SK-N-SH treated with all-trans-retinoic acid at 6 μM for 48 hours (cell line): ENCODE measurements at regions not wholly inside any gene's neighbourhood (a gene's known extent, or its start where the extent isn't known, plus 50 kb on each side); places are given as distances from the start of the nearest gene placed in this dataset.

Experiments
- ATAC-seq: fragments of 200-7000 bp; cut with Tn5 transposase; 3 replicates; pipeline ENCODE4 v1.9.1; 2020; ENCODE audit warnings: mild to moderate bottlenecking, moderate library complexity
- ARNTL ChIP-seq: fragments of 450-650 bp; formaldehyde crosslinking; IDR thresholded peaks from 2 replicates; pipeline ENCODE4 v1.5.0; 2020; ENCODE audit warnings: low read depth, mild to moderate bottlenecking, moderate library complexity, borderline replicate concordance
- BACH2 ChIP-seq: fragments of 250-450 bp; sonication (Bioruptor Pico); IDR thresholded peaks from 2 replicates; pipeline ENCODE4 v1.9.0; 2021; ENCODE audit warnings: mild to moderate bottlenecking, borderline replicate concordance
- CSDC2 ChIP-seq: fragments of 250-450 bp; sonication (Bioruptor Pico); IDR thresholded peaks from 2 replicates; pipeline ENCODE4 v1.5.0; 2020; ENCODE audit warnings: mild to moderate bottlenecking, moderate library complexity
- ESRRG ChIP-seq: fragments of 250-450 bp; sonication (Bioruptor Pico); IDR thresholded peaks from 2 replicates; pipeline ENCODE4 v1.6.1; 2021; ENCODE audit warnings: mild to moderate bottlenecking
- GLIS3 ChIP-seq: fragments of 250-450 bp; sonication (Bioruptor Pico); IDR thresholded peaks from 2 replicates; pipeline ENCODE4 v1.5.0; 2020; ENCODE audit warnings: mild to moderate bottlenecking, moderate library complexity
- OSR1 ChIP-seq: fragments of 250-450 bp; sonication (Bioruptor Pico); IDR thresholded peaks from 2 replicates; pipeline ENCODE4 v1.8.0; 2022; ENCODE audit warnings: moderate library complexity, mild to moderate bottlenecking, inconsistent platforms
- PPARA ChIP-seq: fragments of 250-450 bp; sonication (Bioruptor Pico); IDR thresholded peaks from 2 replicates; pipeline ENCODE4 v1.5.0; 2020; ENCODE audit warnings: mild to moderate bottlenecking, borderline replicate concordance
- RARB ChIP-seq: fragments of 250-450 bp; sonication (Bioruptor Pico); IDR thresholded peaks from 2 replicates; pipeline ENCODE4 v1.8.0; 2021; ENCODE audit warnings: mild to moderate bottlenecking, moderate library complexity
- TCF4 ChIP-seq: fragments of 250-450 bp; sonication (Bioruptor Pico); IDR thresholded peaks from 2 replicates; pipeline ENCODE4 v1.8.0; 2021; ENCODE audit warnings: mild to moderate bottlenecking, moderate library complexity, borderline replicate concordance
- TOX ChIP-seq: fragments of 250-450 bp; sonication (Bioruptor Pico); IDR thresholded peaks from 2 replicates; pipeline ENCODE4 v1.8.0; 2021; ENCODE audit warnings: mild to moderate bottlenecking, moderate library complexity, borderline replicate concordance
- ZFP3 ChIP-seq: fragments of 250-450 bp; sonication (Bioruptor Pico); IDR thresholded peaks from 2 replicates; pipeline ENCODE4 v1.5.0; 2020; ENCODE audit warnings: mild to moderate bottlenecking, moderate library complexity
- ZNF70 ChIP-seq: fragments of 450-650 bp; formaldehyde crosslinking; IDR thresholded peaks from 2 replicates; pipeline ENCODE4 v1.5.0; 2020; ENCODE audit warnings: mild to moderate bottlenecking, moderate library complexity
- TF ChIP-seq, protein P1 (sequence below): fragments of 250-450 bp; sonication (Bioruptor Pico); IDR thresholded peaks from 2 replicates; pipeline ENCODE4 v1.5.1; 2021; ENCODE audit warnings: mild to moderate bottlenecking, moderate library complexity
- TF ChIP-seq, protein P2 (sequence below): fragments of 250-450 bp; sonication (Bioruptor Pico); IDR thresholded peaks from 2 replicates; pipeline ENCODE4 v1.5.1; 2020; ENCODE audit warnings: low read depth, mild to moderate bottlenecking, moderate library complexity
- TF ChIP-seq, protein P3 (sequence below): fragments of 250-450 bp; sonication (Bioruptor Pico); IDR thresholded peaks from 2 replicates; pipeline ENCODE4 v1.8.0; 2021; ENCODE audit warnings: low read depth, mild to moderate bottlenecking, moderate library complexity, borderline replicate concordance
- TF ChIP-seq, protein P4 (sequence below): fragments of 250-450 bp; sonication (Bioruptor Pico); IDR thresholded peaks from 2 replicates; pipeline ENCODE4 v1.5.0; 2020; ENCODE audit warnings: mild to moderate bottlenecking, moderate library complexity

DNA sequence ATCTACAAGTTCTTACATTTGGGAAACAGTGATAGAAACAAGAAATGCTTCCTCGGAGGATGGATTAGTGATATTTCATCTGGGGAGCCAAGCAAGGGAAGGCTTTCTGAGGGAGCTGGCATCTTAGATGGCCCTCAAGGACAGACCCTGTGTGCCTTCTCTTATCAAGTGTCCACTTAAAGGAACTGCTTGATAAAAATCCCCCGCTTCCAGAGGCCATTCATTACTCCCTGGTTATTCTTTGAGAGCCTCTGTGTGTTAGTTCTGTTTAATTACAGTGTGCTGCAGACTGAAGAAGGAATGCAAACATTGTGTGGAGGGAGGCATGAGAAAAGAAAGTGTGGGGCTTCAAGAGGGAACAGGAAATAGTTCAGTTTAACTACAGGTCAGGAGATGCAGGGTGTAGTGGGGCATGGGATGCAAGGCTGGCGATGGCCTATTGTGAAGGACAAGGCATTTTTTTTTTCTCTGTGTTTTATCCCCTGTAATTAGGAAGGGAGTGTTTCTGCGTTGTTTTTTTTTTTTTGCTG lies 145.4 kb downstream of the SNX10 start (continued):
- TF ChIP-seq, protein P1, sequence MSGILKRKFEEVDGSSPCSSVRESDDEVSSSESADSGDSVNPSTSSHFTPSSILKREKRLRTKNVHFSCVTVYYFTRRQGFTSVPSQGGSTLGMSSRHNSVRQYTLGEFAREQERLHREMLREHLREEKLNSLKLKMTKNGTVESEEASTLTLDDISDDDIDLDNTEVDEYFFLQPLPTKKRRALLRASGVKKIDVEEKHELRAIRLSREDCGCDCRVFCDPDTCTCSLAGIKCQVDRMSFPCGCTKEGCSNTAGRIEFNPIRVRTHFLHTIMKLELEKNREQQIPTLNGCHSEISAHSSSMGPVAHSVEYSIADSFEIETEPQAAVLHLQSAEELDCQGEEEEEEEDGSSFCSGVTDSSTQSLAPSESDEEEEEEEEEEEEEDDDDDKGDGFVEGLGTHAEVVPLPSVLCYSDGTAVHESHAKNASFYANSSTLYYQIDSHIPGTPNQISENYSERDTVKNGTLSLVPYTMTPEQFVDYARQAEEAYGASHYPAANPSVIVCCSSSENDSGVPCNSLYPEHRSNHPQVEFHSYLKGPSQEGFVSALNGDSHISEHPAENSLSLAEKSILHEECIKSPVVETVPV (CRISPR knock-in tag) = no peak

DNA sequence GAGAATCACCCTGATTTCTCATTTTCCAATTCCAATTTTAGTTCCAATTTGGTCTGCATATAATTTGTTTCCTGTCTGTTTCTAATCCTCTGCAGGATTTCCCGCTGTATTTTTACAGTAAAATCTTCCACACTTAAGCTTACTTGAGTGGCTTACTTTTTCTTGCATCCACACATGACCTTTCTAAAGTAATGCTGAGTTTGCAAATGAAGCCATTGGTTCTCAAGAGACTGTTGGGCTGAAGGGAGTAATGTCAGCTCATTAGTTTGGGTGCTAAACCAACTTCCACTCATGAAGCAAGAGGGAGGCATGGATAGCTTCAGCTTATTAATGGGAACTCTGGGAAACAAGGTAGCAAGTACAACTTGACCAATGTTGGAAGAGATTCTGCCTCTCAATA lies 146.4 kb downstream of the SNX10 start:
- ATAC-seq = no peak
- TF ChIP-seq, protein P2, sequence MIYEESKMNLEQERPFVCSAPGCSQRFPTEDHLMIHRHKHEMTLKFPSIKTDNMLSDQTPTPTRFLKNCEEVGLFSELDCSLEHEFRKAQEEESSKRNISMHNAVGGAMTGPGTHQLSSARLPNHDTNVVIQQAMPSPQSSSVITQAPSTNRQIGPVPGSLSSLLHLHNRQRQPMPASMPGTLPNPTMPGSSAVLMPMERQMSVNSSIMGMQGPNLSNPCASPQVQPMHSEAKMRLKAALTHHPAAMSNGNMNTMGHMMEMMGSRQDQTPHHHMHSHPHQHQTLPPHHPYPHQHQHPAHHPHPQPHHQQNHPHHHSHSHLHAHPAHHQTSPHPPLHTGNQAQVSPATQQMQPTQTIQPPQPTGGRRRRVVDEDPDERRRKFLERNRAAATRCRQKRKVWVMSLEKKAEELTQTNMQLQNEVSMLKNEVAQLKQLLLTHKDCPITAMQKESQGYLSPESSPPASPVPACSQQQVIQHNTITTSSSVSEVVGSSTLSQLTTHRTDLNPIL (CRISPR knock-in tag) = no peak
- TF ChIP-seq GLIS3 (no peak), OSR1 (no peak), ZNF70 (no peak)

DNA sequence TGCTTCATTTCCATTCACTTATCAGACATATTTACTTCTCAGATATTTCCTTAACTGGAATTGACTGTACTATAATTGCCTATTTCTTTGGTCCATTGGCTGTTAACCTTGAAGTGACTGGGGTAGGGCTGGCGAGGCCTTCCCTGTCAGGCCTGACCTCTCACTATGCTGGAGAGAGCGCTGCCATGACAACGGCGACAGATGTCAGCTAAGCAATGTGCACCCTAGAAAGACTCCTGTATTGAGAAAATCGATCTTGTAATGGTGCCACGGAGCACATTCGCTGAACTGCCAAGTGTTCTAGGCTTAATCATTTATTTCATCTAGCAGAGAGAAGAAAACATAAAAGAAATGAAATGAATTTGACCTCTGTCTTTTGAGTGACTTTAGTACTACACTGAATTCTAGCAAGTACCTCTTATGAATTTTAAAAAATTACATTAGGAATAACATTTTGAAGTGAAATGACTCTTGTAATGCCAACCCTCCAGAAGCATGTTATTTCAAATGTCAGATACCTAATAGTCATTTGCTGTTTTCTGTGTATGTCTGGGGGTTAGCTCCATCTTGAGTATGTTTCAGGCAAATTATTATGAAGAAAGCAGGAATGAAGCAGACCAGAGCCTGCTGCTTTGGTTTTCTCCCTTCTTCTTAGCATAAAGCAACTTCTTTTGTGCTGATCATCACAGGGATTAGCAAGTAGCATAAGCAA lies 148.0 kb downstream of the SNX10 start:
- TF ChIP-seq, protein P1 (CRISPR knock-in tag) = no peak
- TF ChIP-seq ZFP3 (CRISPR knock-in tag) (no peak), ESRRG (CRISPR knock-in tag) (no peak), TOX (no peak), GLIS3 (no peak), ZNF70 (no peak), CSDC2 (no peak), PPARA (CRISPR knock-in tag) (no peak), ARNTL (no peak), BACH2 (CRISPR knock-in tag) (no peak), RARB (CRISPR knock-in tag) (no peak), OSR1 (no peak), TCF4 (CRISPR knock-in tag) (no peak)
- TF ChIP-seq, protein P2 (CRISPR knock-in tag) = no peak
- TF ChIP-seq, protein P3, sequence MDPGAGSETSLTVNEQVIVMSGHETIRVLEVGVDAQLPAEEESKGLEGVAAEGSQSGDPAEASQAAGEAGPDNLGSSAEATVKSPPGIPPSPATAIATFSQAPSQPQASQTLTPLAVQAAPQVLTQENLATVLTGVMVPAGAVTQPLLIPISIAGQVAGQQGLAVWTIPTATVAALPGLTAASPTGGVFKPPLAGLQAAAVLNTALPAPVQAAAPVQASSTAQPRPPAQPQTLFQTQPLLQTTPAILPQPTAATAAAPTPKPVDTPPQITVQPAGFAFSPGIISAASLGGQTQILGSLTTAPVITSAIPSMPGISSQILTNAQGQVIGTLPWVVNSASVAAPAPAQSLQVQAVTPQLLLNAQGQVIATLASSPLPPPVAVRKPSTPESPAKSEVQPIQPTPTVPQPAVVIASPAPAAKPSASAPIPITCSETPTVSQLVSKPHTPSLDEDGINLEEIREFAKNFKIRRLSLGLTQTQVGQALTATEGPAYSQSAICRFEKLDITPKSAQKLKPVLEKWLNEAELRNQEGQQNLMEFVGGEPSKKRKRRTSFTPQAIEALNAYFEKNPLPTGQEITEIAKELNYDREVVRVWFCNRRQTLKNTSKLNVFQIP (CRISPR knock-in tag) = no peak
- TF ChIP-seq, protein P4, sequence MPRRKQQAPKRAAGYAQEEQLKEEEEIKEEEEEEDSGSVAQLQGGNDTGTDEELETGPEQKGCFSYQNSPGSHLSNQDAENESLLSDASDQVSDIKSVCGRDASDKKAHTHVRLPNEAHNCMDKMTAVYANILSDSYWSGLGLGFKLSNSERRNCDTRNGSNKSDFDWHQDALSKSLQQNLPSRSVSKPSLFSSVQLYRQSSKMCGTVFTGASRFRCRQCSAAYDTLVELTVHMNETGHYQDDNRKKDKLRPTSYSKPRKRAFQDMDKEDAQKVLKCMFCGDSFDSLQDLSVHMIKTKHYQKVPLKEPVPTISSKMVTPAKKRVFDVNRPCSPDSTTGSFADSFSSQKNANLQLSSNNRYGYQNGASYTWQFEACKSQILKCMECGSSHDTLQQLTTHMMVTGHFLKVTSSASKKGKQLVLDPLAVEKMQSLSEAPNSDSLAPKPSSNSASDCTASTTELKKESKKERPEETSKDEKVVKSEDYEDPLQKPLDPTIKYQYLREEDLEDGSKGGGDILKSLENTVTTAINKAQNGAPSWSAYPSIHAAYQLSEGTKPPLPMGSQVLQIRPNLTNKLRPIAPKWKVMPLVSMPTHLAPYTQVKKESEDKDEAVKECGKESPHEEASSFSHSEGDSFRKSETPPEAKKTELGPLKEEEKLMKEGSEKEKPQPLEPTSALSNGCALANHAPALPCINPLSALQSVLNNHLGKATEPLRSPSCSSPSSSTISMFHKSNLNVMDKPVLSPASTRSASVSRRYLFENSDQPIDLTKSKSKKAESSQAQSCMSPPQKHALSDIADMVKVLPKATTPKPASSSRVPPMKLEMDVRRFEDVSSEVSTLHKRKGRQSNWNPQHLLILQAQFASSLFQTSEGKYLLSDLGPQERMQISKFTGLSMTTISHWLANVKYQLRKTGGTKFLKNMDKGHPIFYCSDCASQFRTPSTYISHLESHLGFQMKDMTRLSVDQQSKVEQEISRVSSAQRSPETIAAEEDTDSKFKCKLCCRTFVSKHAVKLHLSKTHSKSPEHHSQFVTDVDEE = no peak

More for the DNA sequence above, 148.0 kb downstream of the SNX10 start:
- ATAC-seq = no peak
